ENCODE measurements at regions not wholly inside any gene's neighbourhood (a gene's known extent, or its start where the extent isn't known, plus 50 kb on each side); places are given as distances from the start of the nearest gene placed in this dataset.

DNA sequence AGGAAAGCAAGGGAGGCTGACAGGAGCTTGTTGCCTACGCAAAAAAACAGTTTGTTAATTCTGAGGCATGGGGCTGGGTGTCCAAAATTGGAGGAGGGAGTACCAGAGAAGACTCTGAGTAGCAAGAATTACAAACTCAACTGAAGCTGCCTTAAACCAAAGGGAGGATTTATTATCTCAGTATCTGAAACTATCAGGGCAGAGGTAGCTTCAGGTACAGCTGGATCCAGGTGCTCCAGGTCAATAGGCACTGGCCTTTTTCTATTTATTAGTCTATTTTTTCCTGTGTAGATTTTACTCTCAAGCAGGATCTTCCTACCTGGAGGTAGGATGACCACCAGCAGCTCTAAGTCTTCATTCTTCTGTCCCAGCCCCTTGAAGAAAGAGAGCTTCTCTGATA is 135.3 kb upstream of the NCOR2 start:
- TF ChIP-seq TAF1 (IDR thresholded peaks at IDR 0.05; ENCODE audit: borderline replicate concordance, insufficient read depth, low read length) (no peak), POLR2AphosphoS5 (IDR thresholded peaks at IDR 0.05; ENCODE audit: low read depth, low read length) (no peak)
- TF ChIP-seq, protein P1, sequence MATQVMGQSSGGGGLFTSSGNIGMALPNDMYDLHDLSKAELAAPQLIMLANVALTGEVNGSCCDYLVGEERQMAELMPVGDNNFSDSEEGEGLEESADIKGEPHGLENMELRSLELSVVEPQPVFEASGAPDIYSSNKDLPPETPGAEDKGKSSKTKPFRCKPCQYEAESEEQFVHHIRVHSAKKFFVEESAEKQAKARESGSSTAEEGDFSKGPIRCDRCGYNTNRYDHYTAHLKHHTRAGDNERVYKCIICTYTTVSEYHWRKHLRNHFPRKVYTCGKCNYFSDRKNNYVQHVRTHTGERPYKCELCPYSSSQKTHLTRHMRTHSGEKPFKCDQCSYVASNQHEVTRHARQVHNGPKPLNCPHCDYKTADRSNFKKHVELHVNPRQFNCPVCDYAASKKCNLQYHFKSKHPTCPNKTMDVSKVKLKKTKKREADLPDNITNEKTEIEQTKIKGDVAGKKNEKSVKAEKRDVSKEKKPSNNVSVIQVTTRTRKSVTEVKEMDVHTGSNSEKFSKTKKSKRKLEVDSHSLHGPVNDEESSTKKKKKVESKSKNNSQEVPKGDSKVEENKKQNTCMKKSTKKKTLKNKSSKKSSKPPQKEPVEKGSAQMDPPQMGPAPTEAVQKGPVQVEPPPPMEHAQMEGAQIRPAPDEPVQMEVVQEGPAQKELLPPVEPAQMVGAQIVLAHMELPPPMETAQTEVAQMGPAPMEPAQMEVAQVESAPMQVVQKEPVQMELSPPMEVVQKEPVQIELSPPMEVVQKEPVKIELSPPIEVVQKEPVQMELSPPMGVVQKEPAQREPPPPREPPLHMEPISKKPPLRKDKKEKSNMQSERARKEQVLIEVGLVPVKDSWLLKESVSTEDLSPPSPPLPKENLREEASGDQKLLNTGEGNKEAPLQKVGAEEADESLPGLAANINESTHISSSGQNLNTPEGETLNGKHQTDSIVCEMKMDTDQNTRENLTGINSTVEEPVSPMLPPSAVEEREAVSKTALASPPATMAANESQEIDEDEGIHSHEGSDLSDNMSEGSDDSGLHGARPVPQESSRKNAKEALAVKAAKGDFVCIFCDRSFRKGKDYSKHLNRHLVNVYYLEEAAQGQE (IDR thresholded peaks at IDR 0.05; ENCODE audit: insufficient read depth in 1 of 2, low read depth in 2 of 2, low read length in 2 of 2), result no peak

DNA sequence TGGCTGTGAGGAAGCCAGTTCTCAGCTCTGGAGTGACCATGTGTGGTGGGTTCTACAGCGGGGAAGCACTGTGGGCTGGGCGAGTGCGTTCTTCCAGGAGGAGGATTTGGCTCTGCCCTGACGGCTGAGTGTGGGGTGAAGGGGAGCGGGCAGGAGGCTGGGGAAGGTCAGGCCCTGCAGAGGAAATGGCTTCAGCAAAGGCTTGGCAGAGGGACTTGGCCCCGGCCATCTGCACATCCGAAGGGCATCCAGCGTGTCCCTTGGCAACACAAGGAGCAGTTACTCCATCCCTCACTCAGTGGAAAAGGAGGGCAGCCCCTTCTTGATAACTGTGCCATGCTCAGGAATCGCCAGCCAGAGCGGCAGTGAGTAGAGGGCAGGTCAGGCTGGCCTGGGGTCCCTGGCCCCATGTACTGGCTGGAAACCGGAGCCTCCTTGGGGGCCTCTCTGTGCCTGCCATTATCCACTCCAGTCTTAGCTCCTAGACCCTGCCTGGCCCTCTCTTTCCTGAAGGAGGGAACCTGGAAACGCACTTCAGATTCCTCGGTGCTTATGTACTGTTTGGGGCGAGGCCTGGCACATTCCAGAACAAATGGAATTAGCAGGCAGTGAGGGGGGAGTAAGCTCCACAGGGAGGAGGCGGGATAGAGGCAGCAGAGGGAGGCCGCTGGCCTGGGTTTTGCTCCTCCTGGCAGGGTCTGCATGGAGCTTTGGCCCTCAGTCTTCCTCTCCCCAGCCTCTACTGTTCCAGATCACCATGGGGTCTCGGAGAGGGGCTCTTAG is 133.6 kb upstream of the NCOR2 start:
- no peak for TF ChIP-seq TAF1 (IDR thresholded peaks at IDR 0.05; ENCODE audit: borderline replicate concordance, insufficient read depth, low read length)
- TF ChIP-seq POLR2AphosphoS5 (IDR thresholded peaks at IDR 0.05; ENCODE audit: low read depth, low read length), result no peak
- TF ChIP-seq SIN3A (IDR thresholded peaks at IDR 0.05; ENCODE audit: borderline replicate concordance, insufficient read depth, low read length), result no peak
- TF ChIP-seq, protein P1 (IDR thresholded peaks at IDR 0.05; ENCODE audit: insufficient read depth in 1 of 2, low read depth in 2 of 2, low read length in 2 of 2), result no peak
- TF ChIP-seq FOXP2 (optimal IDR thresholded peaks at IDR 0.05; ENCODE audit: borderline replicate concordance, extremely low read depth, extremely low read length, insufficient read depth), result no peak

DNA sequence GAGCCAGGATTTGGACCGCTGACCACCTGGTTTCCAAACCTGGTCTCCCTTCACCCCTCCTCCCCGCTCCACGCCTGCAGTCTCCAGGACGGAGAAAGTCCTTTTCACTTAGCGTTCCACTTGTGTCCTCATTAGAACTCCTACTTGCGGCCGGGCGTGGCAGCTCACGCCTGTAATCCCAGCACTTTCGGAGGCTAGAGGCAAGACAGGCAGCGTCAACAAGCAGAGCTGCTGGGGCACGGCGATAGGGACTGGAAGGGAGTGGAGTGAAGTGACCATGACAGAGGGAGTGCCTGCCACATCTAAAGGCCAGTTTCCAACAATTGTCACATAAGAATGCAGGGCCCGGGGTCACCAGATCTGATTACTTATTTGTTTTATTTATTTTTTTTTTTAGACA is 132.5 kb upstream of the NCOR2 start:
- TF ChIP-seq, protein P1 (IDR thresholded peaks at IDR 0.05; ENCODE audit: insufficient read depth in 1 of 2, low read depth in 2 of 2, low read length in 2 of 2), result no peak
- TF ChIP-seq SIN3A (IDR thresholded peaks at IDR 0.05; ENCODE audit: borderline replicate concordance, insufficient read depth, low read length) (no peak), FOXP2 (optimal IDR thresholded peaks at IDR 0.05; ENCODE audit: borderline replicate concordance, extremely low read depth, extremely low read length, insufficient read depth) (no peak), TAF1 (IDR thresholded peaks at IDR 0.05; ENCODE audit: borderline replicate concordance, insufficient read depth, low read length) (no peak), POLR2AphosphoS5 (IDR thresholded peaks at IDR 0.05; ENCODE audit: low read depth, low read length) (no peak)

DNA sequence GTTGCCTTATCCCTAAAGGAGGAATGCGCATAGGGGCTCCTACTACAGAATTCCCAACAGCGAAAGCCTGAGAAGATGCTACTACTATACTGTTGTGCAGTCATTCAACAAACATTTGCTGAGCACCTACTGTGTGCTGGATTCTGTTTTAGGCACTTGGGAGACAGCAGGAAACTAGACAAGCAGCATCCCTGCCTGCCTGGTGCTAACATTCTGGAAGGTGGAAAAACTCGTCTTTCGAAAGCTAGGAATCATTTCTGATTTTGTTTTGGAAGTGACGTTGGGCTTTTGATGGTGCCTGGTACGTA is 131.5 kb upstream of the NCOR2 start:
- TF ChIP-seq SIN3A (IDR thresholded peaks at IDR 0.05; ENCODE audit: borderline replicate concordance, insufficient read depth, low read length), result no peak
- TF ChIP-seq TAF1 (IDR thresholded peaks at IDR 0.05; ENCODE audit: borderline replicate concordance, insufficient read depth, low read length), result no peak
- TF ChIP-seq POLR2AphosphoS5 (IDR thresholded peaks at IDR 0.05; ENCODE audit: low read depth, low read length), result no peak
- TF ChIP-seq, protein P1 (IDR thresholded peaks at IDR 0.05; ENCODE audit: insufficient read depth in 1 of 2, low read depth in 2 of 2, low read length in 2 of 2), result no peak
- no peak for TF ChIP-seq FOXP2 (optimal IDR thresholded peaks at IDR 0.05; ENCODE audit: borderline replicate concordance, extremely low read depth, extremely low read length, insufficient read depth)
